HepG2 (cell line): ENCODE measurements at regions not wholly inside any gene's neighbourhood (a gene's known extent, or its start where the extent isn't known, plus 50 kb on each side); places are given as distances from the start of the nearest gene placed in this dataset.

ENCODE experiments used
- ATAC-seq: fragments of 200-7000 bp; cut with Tn5 transposase; 3 replicates; pipeline ENCODE4 v1.9.1; 2020; ENCODE audit warnings: mild to moderate bottlenecking, moderate library complexity
- BruUV-seq: library from RNA; stranded (reverse); fragments of 400-500 nt; replicated peaks from 2 replicates; lab custom pipeline; 2021; lab: Mats Ljungman, UMichigan
- CTCF ChIA-PET: fragments of 300-600 bp; formaldehyde crosslinking; extraction: SDS; loops from one replicate; lab custom pipeline; 2021; ENCODE audit warnings: low total read pairs, inconsistent platforms, low intra/inter-chr PET ratio; lab: Yijun Ruan, JAX
- POLR2A ChIA-PET: fragments of 350-600 bp; sonication (Branson Sonifier 250); formaldehyde crosslinking; loops from one replicate; lab custom pipeline; 2020; ENCODE audit warnings: antibody characterized with exemption, inconsistent platforms; lab: Yijun Ruan, JAX
- DNase-seq: peaks from one replicate; pipeline ENCODE4 v3.0.0-alpha.2; 2015; ENCODE audit warnings: low spot score
- FAIRE-seq: peaks from 3 replicates; lab custom pipeline; 2011; peaks lifted over from hg19 to GRCh38; lab: Jason Lieb, UNC
- H2AFZ ChIP-seq: one replicate; pipeline ENCODE4 v1.6.1; 2011; ENCODE audit warnings: low read length, inconsistent platforms
- H3K27ac ChIP-seq: fragments of 300-600 bp; 3 replicates; pipeline ENCODE4 v1.8.0; 2011; ENCODE audit warnings: mixed run types, mild to moderate bottlenecking, mixed read lengths, low read length, inconsistent platforms; ENCODE audit not compliant: insufficient read depth; ENCODE audit errors: extremely low read length
- H3K27me3 ChIP-seq, 2 experiments: fragments of 200-600 bp in 1 of 2; 2 replicates in 1 of 2; 3 replicates in 1 of 2; pipeline versions ENCODE4 v1.6.0 to v1.8.0; 2011; ENCODE audit warnings: low read length in 2 of 2, mild to moderate bottlenecking in 2 of 2, moderate library complexity in 2 of 2, inconsistent platforms in 1 of 2; ENCODE audit not compliant: insufficient read depth in 2 of 2, control insufficient read depth in 1 of 2
- H3K36me3 ChIP-seq, 2 experiments: fragments of 200-600 bp in 1 of 2; replicated peaks in 1 of 2; 2 replicates in 1 of 2; 3 replicates in 1 of 2; pipeline versions ENCODE4 v1.5.1 to v1.8.0; 2011; ENCODE audit warnings: low read length in 2 of 2, inconsistent platforms in 1 of 2; ENCODE audit not compliant: insufficient read depth in 2 of 2, control insufficient read depth in 1 of 2
- H3K4me1 ChIP-seq: 2 replicates; pipeline ENCODE4 v1.5.1; 2012; ENCODE audit warnings: low read length, inconsistent platforms; ENCODE audit not compliant: insufficient read depth
- H3K4me2 ChIP-seq: 2 replicates; pipeline ENCODE4 v1.6.0; 2011; ENCODE audit warnings: low read depth, low read length, inconsistent platforms
- H3K4me3 ChIP-seq, 3 experiments: fragments of 200-600 bp in 1 of 3; sonication (generic), shearing (Covaris generic) in 1 of 3; replicated peaks in 1 of 3; 2 replicates each; pipeline ENCODE4 v1.5.1; 2011 to 2016; ENCODE audit warnings: low read length in 3 of 3, inconsistent platforms in 2 of 3, low read depth in 2 of 3, mild to moderate bottlenecking in 2 of 3, control low read depth in 1 of 3, mixed read lengths in 1 of 3; ENCODE audit not compliant: insufficient read depth in 1 of 3
- H3K79me2 ChIP-seq: one replicate; pipeline ENCODE4 v1.6.1; 2011; ENCODE audit warnings: low read length, inconsistent platforms; ENCODE audit not compliant: insufficient read depth
- H3K9ac ChIP-seq: 2 replicates; pipeline ENCODE4 v1.6.0; 2011; ENCODE audit warnings: mild to moderate bottlenecking, low read depth, low read length, inconsistent platforms; ENCODE audit not compliant: insufficient read depth
- H3K9me3 ChIP-seq: 2 replicates; pipeline ENCODE4 v1.5.1; 2012; ENCODE audit warnings: mild to moderate bottlenecking, low read length
- H4K20me1 ChIP-seq: 2 replicates; pipeline ENCODE4 v1.6.0; 2011; ENCODE audit warnings: inconsistent platforms, mild to moderate bottlenecking, low read length, moderate library complexity; ENCODE audit not compliant: insufficient read depth
- CENPX ChIP-seq: sonication (generic); formaldehyde crosslinking; IDR thresholded peaks from 2 replicates; pipeline ENCODE4 v1.9.0; 2021; ENCODE audit warnings: mild to moderate bottlenecking, missing genetic modification reagents, moderate library complexity
- IKZF1 ChIP-seq: fragments of 450-650 bp; IDR thresholded peaks from 2 replicates; pipeline ENCODE4 v1.7.1; 2016
- KDM6A ChIP-seq: IDR thresholded peaks from 2 replicates; pipeline ENCODE4 v1.6.1; 2016; ENCODE audit warnings: low read depth
- KLF6 ChIP-seq: IDR thresholded peaks from 2 replicates; pipeline ENCODE4 v1.8.0; 2016; ENCODE audit warnings: missing biosample characterization, missing genetic modification reagents
- SETDB1 ChIP-seq: sonication (generic); formaldehyde crosslinking; IDR thresholded peaks from 2 replicates; pipeline ENCODE4 v1.5.1; 2020; ENCODE audit warnings: missing genetic modification reagents, mild to moderate bottlenecking, borderline replicate concordance
- SNAPC2 ChIP-seq: sonication (generic); formaldehyde crosslinking; IDR thresholded peaks from 2 replicates; pipeline ENCODE4 v1.8.1; 2022; ENCODE audit warnings: mild to moderate bottlenecking, missing genetic modification reagents
- TBX2 ChIP-seq: sonication (generic); formaldehyde crosslinking; IDR thresholded peaks from 2 replicates; pipeline ENCODE4 v1.5.0; 2020; ENCODE audit warnings: missing genetic modification reagents, mild to moderate bottlenecking, borderline replicate concordance
- ZNF10 ChIP-seq: sonication (generic); formaldehyde crosslinking; IDR thresholded peaks from 2 replicates; pipeline ENCODE4 v1.4.0; 2020; ENCODE audit warnings: mild to moderate bottlenecking, low read depth, missing genetic modification reagents, borderline replicate concordance
- ZNF260 ChIP-seq: sonication (generic); formaldehyde crosslinking; IDR thresholded peaks from 2 replicates; pipeline ENCODE4 v1.4.0; 2020; ENCODE audit warnings: missing genetic modification reagents, low read depth, mild to moderate bottlenecking, borderline replicate concordance
- ZNF670 ChIP-seq: sonication (generic); formaldehyde crosslinking; IDR thresholded peaks from 2 replicates; pipeline ENCODE4 v1.8.0; 2022; ENCODE audit warnings: mild to moderate bottlenecking, missing genetic modification reagents, borderline replicate concordance
- ZNF691 ChIP-seq: sonication (generic); formaldehyde crosslinking; IDR thresholded peaks from 2 replicates; pipeline ENCODE4 v1.4.0; 2020; ENCODE audit warnings: missing genetic modification reagents, low read depth, mild to moderate bottlenecking, borderline replicate concordance
- ZNF747 ChIP-seq: sonication (generic); formaldehyde crosslinking; IDR thresholded peaks from 2 replicates; pipeline ENCODE4 v1.8.1; 2023; ENCODE audit warnings: missing genetic modification reagents, mild to moderate bottlenecking, borderline replicate concordance
- ZNF777 ChIP-seq: sonication (generic); formaldehyde crosslinking; IDR thresholded peaks from 2 replicates; pipeline ENCODE4 v1.4.0; 2020; ENCODE audit warnings: missing genetic modification reagents
- ZNF788 ChIP-seq: sonication (generic); formaldehyde crosslinking; IDR thresholded peaks from 2 replicates; pipeline ENCODE4 v1.5.0; 2020; ENCODE audit warnings: mild to moderate bottlenecking, missing genetic modification reagents, borderline replicate concordance
- ZSCAN30 ChIP-seq: sonication (generic); formaldehyde crosslinking; IDR thresholded peaks from 2 replicates; pipeline ENCODE4 v1.5.0; 2020; ENCODE audit warnings: mild to moderate bottlenecking, missing genetic modification reagents
- WGBS: methylation state at CpG from one replicate; pipeline ENCODE4 v1.1.6; 2017; ENCODE audit warnings: low lambda C conversion rate; 5-methylcytosine and 5-hydroxymethylcytosine counted together
- in situ Hi-C: cut with HindIII; loops from 2 replicates; pipeline ENCODE4 v1.10.0; 2017; ENCODE audit warnings: low pct_unique_long_range_greater_than_20kb; ENCODE audit not compliant: extremely low pct_ligation_motif_present
- intact Hi-C: fragments of 100-400 bp; cut with micrococcal nuclease; formaldehyde crosslinking; loops from one replicate; pipeline ENCODE4 v1.10.0; 2022; ENCODE audit not compliant: unreplicated experiment

GRCh38 chr12:4969405-4969804 is 59.7 kb downstream of the KCNA1 start:
- ATAC-seq = no peak
- TF ChIP-seq SNAPC2 (CRISPR knock-in tag) (no peak), TBX2 (CRISPR knock-in tag) (no peak), ZSCAN30 (CRISPR knock-in tag) (no peak), IKZF1 (no peak), SETDB1 (CRISPR knock-in tag) (no peak)
- no peak overlapping the region for H2AFZ ChIP-seq
- no peaks in the 10 kb centered on the region for H3K4me1 ChIP-seq
- DNase-seq = no peak
- POLR2A ChIA-PET = no interaction called here
- BruUV-seq = no TSS peak
- no peaks in the 10 kb centered on the region for H3K9me3 ChIP-seq
- CTCF ChIA-PET = no interaction called here
- no peak overlapping the region for H3K4me2 ChIP-seq
- no peak for FAIRE-seq
- H3K9ac ChIP-seq = no peak overlapping the region
- H3K27ac ChIP-seq = no peak overlapping the region
- no peaks in the 10 kb centered on the region for H3K36me3 ChIP-seq
- H3K4me3 ChIP-seq = no peak overlapping the region
- H3K27me3 ChIP-seq = peaks cover 1 to 9% of the 10 kb centered on the region in 2 experiments; a peak in 2 of 5 replicates
- 13% methylated on average over 3 of the region's 3 CpGs for WGBS
- in situ Hi-C loops = no loop called here
- intact Hi-C loops = no loop called here
- no peaks in the 10 kb centered on the region for H3K79me2 ChIP-seq
- H4K20me1 ChIP-seq = no peaks in the 10 kb centered on the region

DNA sequence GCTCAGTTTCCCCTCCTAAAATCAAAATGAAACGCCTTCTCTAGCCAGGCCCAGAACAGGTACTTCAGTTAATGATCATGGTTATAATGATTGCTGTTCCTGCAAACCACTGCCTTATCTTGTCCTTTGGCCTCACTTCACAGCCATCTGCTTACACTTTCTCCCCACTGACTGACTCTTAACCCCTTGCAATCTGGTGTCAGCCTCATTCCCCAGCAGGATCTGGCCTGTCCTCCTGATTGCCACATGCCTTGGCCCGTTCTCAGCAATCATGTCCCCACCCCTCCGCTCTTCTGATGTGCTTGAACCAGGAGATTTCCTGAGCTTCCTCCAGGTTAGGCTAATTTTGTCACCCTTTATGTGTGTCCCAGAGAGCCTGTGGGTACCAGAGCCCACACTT is 64.5 kb downstream of the KCNA1 start:
- Histone ChIP-seq H3K4me2 (no peak overlapping the region), H3K27ac (no peak overlapping the region)
- no peak for DNase-seq
- TF ChIP-seq ZNF747 (CRISPR knock-in tag) (no peak), ZNF691 (CRISPR knock-in tag) (no peak), ZNF670 (CRISPR knock-in tag) (no peak), ZNF777 (CRISPR knock-in tag) (no peak), KLF6 (CRISPR knock-in tag) (no peak), CENPX (CRISPR knock-in tag) (no peak), ZNF788 (CRISPR knock-in tag) (no peak), ZNF260 (CRISPR knock-in tag) (no peak), ZNF10 (CRISPR knock-in tag) (no peak), KDM6A (no peak)
- TF ChIP-seq, all 625 proteins: peak for 0
- intact Hi-C loops = no loop called here
- ChIA-PET POLR2A (no interaction called here), CTCF (no interaction called here)
- Histone ChIP-seq H2AFZ (no peak overlapping the region), H3K9ac (no peak overlapping the region), H3K9me3 (no peaks in the 10 kb centered on the region), H3K4me1 (no peaks in the 10 kb centered on the region), H3K27me3 (peaks cover 0 to 9% of the 10 kb centered on the region in 2 experiments; a peak in 1 of 5 replicates), H3K79me2 (no peaks in the 10 kb centered on the region), H4K20me1 (no peaks in the 10 kb centered on the region), H3K4me3 (no peak overlapping the region), H3K36me3 (no peaks in the 10 kb centered on the region)
- no peak for FAIRE-seq
- no TSS peak for BruUV-seq
- WGBS = 18% methylated on average over 3 of the region's 3 CpGs
- in situ Hi-C loops = no loop called here
- no peak for ATAC-seq
